ENCODE measurements at regions not wholly inside any gene's neighbourhood (a gene's known extent, or its start where the extent isn't known, plus 50 kb on each side); places are given as distances from the start of the nearest gene placed in this dataset.

DNA sequence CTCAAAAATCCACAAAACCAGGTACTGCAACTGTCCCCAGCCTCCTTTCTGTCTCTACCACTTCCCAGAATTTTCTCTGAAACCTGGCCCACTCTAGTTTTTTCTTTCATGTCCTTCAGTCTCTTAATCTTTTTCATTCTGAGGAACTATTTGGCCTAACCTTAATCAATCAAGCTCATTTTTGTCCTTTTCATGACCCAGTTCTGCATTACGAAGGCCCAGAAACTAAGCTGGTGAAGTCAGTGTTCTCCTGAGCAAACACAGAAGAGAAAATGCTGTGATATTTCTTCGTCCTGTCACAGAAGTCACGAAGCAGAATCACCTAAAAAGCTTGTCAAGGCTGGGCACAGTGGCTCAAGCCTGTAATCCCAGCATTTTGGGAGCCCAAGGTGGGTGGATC, 131.7 kb upstream of the EDNRA start:
- Histone ChIP-seq H3K27me3 (no peaks in the 10 kb centered on the region), H3K4me3 (no peak overlapping the region), H3K4me1 (no peaks in the 10 kb centered on the region), H3K9me3 (no peaks in the 10 kb centered on the region), H3K36me3 (no peaks in the 10 kb centered on the region), H3K27ac (no peak overlapping the region)
- DNase-seq: no peak
- ATAC-seq: no peak
- intact Hi-C loops (cut with DNase I): no loop called here
- 34% methylated on average over 3 of the region's 3 CpGs for WGBS, 2 donors
- TF ChIP-seq, protein P1, sequence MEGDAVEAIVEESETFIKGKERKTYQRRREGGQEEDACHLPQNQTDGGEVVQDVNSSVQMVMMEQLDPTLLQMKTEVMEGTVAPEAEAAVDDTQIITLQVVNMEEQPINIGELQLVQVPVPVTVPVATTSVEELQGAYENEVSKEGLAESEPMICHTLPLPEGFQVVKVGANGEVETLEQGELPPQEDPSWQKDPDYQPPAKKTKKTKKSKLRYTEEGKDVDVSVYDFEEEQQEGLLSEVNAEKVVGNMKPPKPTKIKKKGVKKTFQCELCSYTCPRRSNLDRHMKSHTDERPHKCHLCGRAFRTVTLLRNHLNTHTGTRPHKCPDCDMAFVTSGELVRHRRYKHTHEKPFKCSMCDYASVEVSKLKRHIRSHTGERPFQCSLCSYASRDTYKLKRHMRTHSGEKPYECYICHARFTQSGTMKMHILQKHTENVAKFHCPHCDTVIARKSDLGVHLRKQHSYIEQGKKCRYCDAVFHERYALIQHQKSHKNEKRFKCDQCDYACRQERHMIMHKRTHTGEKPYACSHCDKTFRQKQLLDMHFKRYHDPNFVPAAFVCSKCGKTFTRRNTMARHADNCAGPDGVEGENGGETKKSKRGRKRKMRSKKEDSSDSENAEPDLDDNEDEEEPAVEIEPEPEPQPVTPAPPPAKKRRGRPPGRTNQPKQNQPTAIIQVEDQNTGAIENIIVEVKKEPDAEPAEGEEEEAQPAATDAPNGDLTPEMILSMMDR (IDR thresholded peaks at IDR 0.05): no peak
- no peak for FAIRE-seq

- DNase-seq: no peak
- intact Hi-C loops (cut with DNase I): no loop called here
- FAIRE-seq: peak; percentile 39
These were observed 129.7 kb upstream of the EDNRA start for GRCh38 chr4:147351083-147351787.

GRCh38 chr4:147354237-147354636, 126.7 kb upstream of the EDNRA start:
- Histone ChIP-seq H3K27ac (no peak overlapping the region), H3K9me3 (no peaks in the 10 kb centered on the region), H3K4me3 (no peak overlapping the region), H3K36me3 (no peaks in the 10 kb centered on the region), H3K4me1 (no peaks in the 10 kb centered on the region), H3K27me3 (no peaks in the 10 kb centered on the region)
- FAIRE-seq: no peak
- intact Hi-C loops (cut with DNase I): no loop called here
- TF ChIP-seq, protein P1 (IDR thresholded peaks at IDR 0.05): no peak
- WGBS, 2 donors: 67 to 88% methylated on average over 1 of the region's 1 CpG
- DNase-seq: no peak
- ATAC-seq: no peak

More at GRCh38 chr4:147351083-147351787, 129.7 kb upstream of the EDNRA start:
- no peaks in the 10 kb centered on the region for H3K4me1 ChIP-seq
- no peaks in the 10 kb centered on the region for H3K27me3 ChIP-seq
- no peak overlapping the region for H3K4me3 ChIP-seq
- no peak overlapping the region for H3K27ac ChIP-seq
- no peak for ATAC-seq
- WGBS, 2 donors: 89 to 92% methylated on average over 5 of the region's 5 CpGs
- no peaks in the 10 kb centered on the region for H3K36me3 ChIP-seq
- no peaks in the 10 kb centered on the region for H3K9me3 ChIP-seq
- TF ChIP-seq, protein P1 (IDR thresholded peaks at IDR 0.05): no peak

GRCh38 chr4:147355032-147355656, 125.8 kb upstream of the EDNRA start:
- intact Hi-C loops (cut with DNase I): no loop called here
- WGBS, 2 donors: 23 to 42% methylated on average over 3 of the region's 3 CpGs
- no peak for DNase-seq
- Histone ChIP-seq H3K9me3 (no peaks in the 10 kb centered on the region), H3K4me3 (no peak overlapping the region), H3K4me1 (no peaks in the 10 kb centered on the region), H3K27me3 (no peaks in the 10 kb centered on the region), H3K27ac (no peak overlapping the region), H3K36me3 (no peaks in the 10 kb centered on the region)
- TF ChIP-seq, protein P1 (IDR thresholded peaks at IDR 0.05): no peak
- no peak for FAIRE-seq
- no peak for ATAC-seq

DNA sequence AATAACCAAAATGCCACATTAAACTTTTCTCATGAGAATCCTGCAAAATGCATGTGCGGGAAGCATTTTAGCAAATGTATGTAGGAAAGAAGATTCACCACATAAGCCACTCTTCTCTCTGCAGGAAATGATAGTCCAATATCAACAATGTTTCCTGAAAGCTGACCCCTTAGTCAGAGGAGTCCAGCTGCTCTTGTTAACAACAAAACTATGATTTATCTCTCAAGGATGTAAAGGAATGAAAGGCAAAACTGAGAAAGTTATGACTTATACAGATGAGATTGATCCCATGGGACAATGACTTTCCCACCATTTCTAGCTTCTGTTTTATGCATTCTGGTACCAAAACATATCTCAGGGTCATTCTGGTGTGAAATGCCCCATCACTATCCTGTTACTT, 125.0 kb upstream of the EDNRA start:
- Histone ChIP-seq H3K4me1 (no peaks in the 10 kb centered on the region), H3K4me3 (no peak overlapping the region), H3K36me3 (no peaks in the 10 kb centered on the region), H3K9me3 (no peaks in the 10 kb centered on the region), H3K27me3 (no peaks in the 10 kb centered on the region), H3K27ac (no peak overlapping the region)
- intact Hi-C loops (cut with DNase I): no loop called here
- DNase-seq (no peak), FAIRE-seq (no peak), ATAC-seq (no peak)
- TF ChIP-seq, protein P1 (IDR thresholded peaks at IDR 0.05): no peak
- WGBS, 2 donors: 63 to 76% methylated on average over 1 of the region's 1 CpG

All from pancreas (tissue), 10 donors.